OCI-LY7 (cell line): ENCODE measurements at regions not wholly inside any gene's neighbourhood (a gene's known extent, or its start where the extent isn't known, plus 50 kb on each side); places are given as distances from the start of the nearest gene placed in this dataset.

Experiments
- EZH2phosphoT487 ChIP-seq: fragments of 200-600 bp; sonication (generic); IDR thresholded peaks from 2 replicates; pipeline ENCODE4 v1.6.1; 2018; ENCODE audit warnings: low read depth, borderline replicate concordance, mild to moderate bottlenecking, mixed run types, antibody characterized with exemption, low read length, moderate library complexity, mixed read lengths
- TF ChIP-seq, protein P1 (sequence below): fragments of 200-600 bp; sonication (generic); conservative IDR thresholded peaks from 2 replicates; pipeline ENCODE4 v1.5.1; 2014; ENCODE audit warnings: mild to moderate bottlenecking, antibody characterized with exemption, low read length, moderate library complexity, mixed read lengths

DNA sequence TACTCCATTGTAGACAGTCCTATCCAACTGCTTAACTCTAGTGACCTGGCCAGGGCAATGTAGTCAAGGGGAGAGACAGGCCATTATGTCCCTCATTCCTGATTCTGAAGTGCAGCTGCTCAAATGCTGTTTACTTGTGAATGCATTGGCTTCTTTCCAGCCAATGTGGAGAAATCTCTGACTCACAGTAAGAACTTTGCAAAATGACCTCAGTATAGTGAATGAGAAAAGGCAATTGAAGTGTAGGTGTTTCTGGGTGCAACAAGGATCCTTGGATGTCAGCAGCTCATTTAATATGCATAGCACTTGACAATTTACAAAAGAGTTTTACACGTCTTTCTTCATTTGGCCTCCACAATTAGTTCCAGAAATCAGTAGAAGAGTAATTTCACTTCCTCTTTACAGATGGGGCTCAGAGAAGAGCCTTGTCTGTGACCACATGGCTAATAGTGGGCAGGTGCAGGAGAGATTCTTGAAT, 367.2 kb downstream of the OSTF1 start:
- TF ChIP-seq, protein P1, sequence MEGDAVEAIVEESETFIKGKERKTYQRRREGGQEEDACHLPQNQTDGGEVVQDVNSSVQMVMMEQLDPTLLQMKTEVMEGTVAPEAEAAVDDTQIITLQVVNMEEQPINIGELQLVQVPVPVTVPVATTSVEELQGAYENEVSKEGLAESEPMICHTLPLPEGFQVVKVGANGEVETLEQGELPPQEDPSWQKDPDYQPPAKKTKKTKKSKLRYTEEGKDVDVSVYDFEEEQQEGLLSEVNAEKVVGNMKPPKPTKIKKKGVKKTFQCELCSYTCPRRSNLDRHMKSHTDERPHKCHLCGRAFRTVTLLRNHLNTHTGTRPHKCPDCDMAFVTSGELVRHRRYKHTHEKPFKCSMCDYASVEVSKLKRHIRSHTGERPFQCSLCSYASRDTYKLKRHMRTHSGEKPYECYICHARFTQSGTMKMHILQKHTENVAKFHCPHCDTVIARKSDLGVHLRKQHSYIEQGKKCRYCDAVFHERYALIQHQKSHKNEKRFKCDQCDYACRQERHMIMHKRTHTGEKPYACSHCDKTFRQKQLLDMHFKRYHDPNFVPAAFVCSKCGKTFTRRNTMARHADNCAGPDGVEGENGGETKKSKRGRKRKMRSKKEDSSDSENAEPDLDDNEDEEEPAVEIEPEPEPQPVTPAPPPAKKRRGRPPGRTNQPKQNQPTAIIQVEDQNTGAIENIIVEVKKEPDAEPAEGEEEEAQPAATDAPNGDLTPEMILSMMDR = no peak
- TF ChIP-seq EZH2phosphoT487 = no peak
